ENCODE measurements at regions not wholly inside any gene's neighbourhood (a gene's known extent, or its start where the extent isn't known, plus 50 kb on each side); places are given as distances from the start of the nearest gene placed in this dataset.

DNA sequence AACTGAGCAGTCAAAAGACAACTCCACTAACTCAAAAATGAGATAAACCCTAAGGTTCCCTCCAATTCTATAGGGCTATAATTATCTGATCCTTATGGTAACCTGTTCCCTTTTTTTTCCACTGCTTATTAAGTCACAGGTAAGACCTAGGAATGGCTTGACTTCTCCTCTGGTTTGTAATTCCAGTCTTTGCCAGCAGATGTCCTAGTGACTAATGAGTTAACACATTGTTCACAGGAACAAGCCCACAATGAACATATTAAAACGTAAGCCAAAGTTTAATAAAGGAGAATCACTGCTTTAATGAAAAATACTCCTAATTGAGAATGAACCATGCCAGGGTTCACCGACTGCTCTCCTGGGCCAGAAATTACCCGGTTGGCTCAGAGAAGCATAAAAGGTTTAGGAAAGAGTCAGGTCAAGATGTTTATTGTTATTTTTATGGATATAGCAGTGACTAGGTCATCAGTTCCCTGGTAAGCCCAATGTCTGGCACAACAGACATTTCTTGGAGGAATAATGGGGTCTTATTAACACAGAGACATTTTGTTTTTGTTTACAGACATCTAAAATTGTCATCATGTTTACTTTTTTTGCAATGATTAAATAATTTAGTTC lies 120.1 kb downstream of the ELAPOR2 start:
- Histone ChIP-seq H3K9me2 (replicated peaks; ENCODE audit: insufficient read depth, low read length) (no peaks in the 10 kb centered on the region), H2AFZ (ENCODE audit: low read length) (no peak overlapping the region), H3K4me1 (ENCODE audit: low read length) (0 out of 2 replicates have a peak, but pooled peaks cover 4% of the 10 kb centered on the region), H3K79me2 (ENCODE audit: low read length) (no peaks in the 10 kb centered on the region), H3K9ac (ENCODE audit: low read length) (no peak overlapping the region), H3K27me3 (ENCODE audit: low read length) (no peaks in the 10 kb centered on the region), H3K36me3 (ENCODE audit: insufficient read depth, low read length) (no peaks in the 10 kb centered on the region), H3K9me3 (ENCODE audit: low read length) (no peaks in the 10 kb centered on the region), H4K20me1 (ENCODE audit: insufficient read depth, low read depth, low read length) (no peaks in the 10 kb centered on the region), H3K27ac (ENCODE audit: low read length) (no peak overlapping the region), H3K4me3 (ENCODE audit: low read length) (no peak overlapping the region), H3K4me2 (ENCODE audit: low read depth, low read length, poor library complexity, severe bottlenecking) (no peak overlapping the region)
- peak; percentile 89 for DNase-seq

DNA sequence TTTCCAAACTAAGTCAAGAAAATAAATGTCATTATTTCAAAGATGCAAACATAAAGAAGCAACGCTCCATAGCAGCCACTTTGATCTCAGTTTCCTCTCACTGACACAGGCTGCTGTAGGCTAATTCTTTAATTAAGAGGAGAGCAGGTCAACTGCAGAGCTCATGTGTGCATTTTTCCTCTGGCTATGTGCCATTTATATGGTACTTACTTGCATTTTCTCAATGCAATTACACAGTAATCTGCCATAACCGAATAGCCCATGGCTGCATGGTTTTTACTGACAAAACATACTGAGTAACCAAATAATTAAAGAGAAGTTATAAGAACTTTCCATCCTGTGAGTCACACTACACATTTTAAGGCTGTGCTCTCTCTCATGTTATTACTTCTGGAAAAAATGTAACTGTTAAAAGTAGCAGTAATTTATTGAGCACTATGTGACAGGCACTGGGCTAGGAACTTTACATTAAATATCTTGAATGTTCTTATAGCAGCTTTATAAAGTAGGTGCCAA lies 122.0 kb downstream of the ELAPOR2 start:
- Histone ChIP-seq H3K27me3 (ENCODE audit: low read length) (no peaks in the 10 kb centered on the region), H3K9me2 (replicated peaks; ENCODE audit: insufficient read depth, low read length) (no peaks in the 10 kb centered on the region), H4K20me1 (ENCODE audit: insufficient read depth, low read depth, low read length) (no peaks in the 10 kb centered on the region), H2AFZ (ENCODE audit: low read length) (no peak overlapping the region), H3K9me3 (ENCODE audit: low read length) (no peaks in the 10 kb centered on the region), H3K9ac (ENCODE audit: low read length) (no peak overlapping the region), H3K4me2 (ENCODE audit: low read depth, low read length, poor library complexity, severe bottlenecking) (no peak overlapping the region), H3K79me2 (ENCODE audit: low read length) (no peaks in the 10 kb centered on the region), H3K4me1 (ENCODE audit: low read length) (0 out of 2 replicates have a peak, but pooled peaks cover 4% of the 10 kb centered on the region), H3K27ac (ENCODE audit: low read length) (no peak overlapping the region), H3K4me3 (ENCODE audit: low read length) (no peak overlapping the region), H3K36me3 (ENCODE audit: insufficient read depth, low read length) (no peaks in the 10 kb centered on the region)
- DNase-seq, result no peak

DNA sequence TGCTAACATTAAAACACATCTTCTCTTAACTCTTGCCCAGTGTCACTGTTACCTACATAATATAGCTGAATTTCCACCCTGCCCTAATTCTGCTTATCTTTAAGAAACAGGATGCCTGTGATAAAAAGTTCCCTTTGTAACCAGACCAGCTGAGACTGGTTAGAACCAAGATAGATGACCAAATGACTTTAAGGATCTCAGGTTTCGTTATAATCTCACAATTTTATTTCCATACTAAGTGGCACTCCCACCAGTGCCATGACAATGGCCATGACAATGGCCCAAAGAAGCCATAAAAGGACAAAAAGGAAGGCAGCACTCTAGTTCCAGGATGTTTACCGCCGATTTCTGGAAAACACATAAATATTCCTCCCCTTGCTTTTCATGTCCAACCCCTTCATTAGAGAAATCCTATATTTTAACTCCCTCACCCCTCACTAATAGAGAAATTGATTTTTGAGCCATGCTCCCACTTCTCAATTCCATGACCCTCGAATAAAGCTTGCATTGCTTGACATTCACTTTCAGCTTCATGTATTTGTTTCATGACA lies 126.1 kb downstream of the ELAPOR2 start:
- H3K4me2 ChIP-seq (ENCODE audit: low read depth, low read length, poor library complexity, severe bottlenecking), result no peak overlapping the region
- no peaks in the 10 kb centered on the region for H3K9me3 ChIP-seq (ENCODE audit: low read length)
- no peaks in the 10 kb centered on the region for H3K36me3 ChIP-seq (ENCODE audit: insufficient read depth, low read length)
- DNase-seq, result no peak
- no peaks in the 10 kb centered on the region for H3K79me2 ChIP-seq (ENCODE audit: low read length)
- no peaks in the 10 kb centered on the region for H4K20me1 ChIP-seq (ENCODE audit: insufficient read depth, low read depth, low read length)
- H3K4me1 ChIP-seq (ENCODE audit: low read length), result peaks cover 18% of the 10 kb centered on the region
- H3K9me2 ChIP-seq (replicated peaks; ENCODE audit: insufficient read depth, low read length), result no peaks in the 10 kb centered on the region
- H3K27me3 ChIP-seq (ENCODE audit: low read length), result no peaks in the 10 kb centered on the region
- H2AFZ ChIP-seq (ENCODE audit: low read length), result no peak overlapping the region
- no peak overlapping the region for H3K4me3 ChIP-seq (ENCODE audit: low read length)
- H3K27ac ChIP-seq (ENCODE audit: low read length), result no peak overlapping the region
- no peak overlapping the region for H3K9ac ChIP-seq (ENCODE audit: low read length)

DNA sequence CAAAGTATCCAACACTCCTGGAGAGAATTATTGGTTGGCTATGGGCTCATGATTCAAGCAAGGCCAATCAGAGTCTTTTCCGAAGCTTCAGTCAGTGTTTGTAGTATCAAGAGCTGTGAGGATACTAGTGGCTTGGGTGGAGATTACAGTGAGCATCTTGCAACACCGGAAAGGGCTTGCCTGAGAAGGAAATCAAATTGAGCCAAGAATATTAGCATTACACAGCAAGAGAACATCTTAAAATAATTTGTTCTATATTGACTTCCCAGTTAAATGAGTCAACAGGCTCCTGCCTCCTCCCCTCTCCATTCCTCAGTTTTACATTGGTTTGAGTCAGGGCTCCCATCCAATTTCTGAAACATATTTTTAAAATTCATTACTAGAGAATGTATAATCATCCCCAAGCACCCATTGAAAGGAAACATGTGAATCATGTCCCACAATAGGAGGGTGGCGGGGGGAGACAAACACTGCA lies 127.4 kb downstream of the ELAPOR2 start:
- Histone ChIP-seq H3K4me1 (ENCODE audit: low read length) (peaks cover 20% of the 10 kb centered on the region), H3K4me3 (ENCODE audit: low read length) (no peak overlapping the region), H4K20me1 (ENCODE audit: insufficient read depth, low read depth, low read length) (no peaks in the 10 kb centered on the region), H3K9me2 (replicated peaks; ENCODE audit: insufficient read depth, low read length) (no peaks in the 10 kb centered on the region), H3K27me3 (ENCODE audit: low read length) (no peaks in the 10 kb centered on the region), H3K4me2 (ENCODE audit: low read depth, low read length, poor library complexity, severe bottlenecking) (no peak overlapping the region), H3K36me3 (ENCODE audit: insufficient read depth, low read length) (no peaks in the 10 kb centered on the region), H3K9ac (ENCODE audit: low read length) (no peak overlapping the region), H3K9me3 (ENCODE audit: low read length) (no peaks in the 10 kb centered on the region), H2AFZ (ENCODE audit: low read length) (no peak overlapping the region), H3K27ac (ENCODE audit: low read length) (no peak overlapping the region), H3K79me2 (ENCODE audit: low read length) (no peaks in the 10 kb centered on the region)
- DNase-seq, result no peak

DNA sequence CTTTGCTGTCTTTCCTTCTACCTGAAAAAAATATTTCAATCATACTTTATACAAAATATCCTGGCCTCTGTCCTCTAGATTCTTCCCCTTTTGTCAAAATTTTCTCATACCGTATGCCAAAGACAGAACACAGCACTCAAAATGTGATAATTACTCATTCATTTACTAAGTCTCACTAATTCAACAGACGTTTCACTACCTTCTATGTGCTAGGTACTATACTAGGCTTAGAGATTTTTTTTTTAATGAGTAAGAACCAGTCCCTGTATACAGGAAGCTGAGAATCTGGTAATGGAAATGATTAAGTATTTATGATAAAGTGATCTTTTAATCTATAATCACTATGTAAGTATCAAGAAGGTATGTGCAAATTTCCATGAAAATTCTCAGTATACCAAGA lies 128.0 kb downstream of the ELAPOR2 start:
- no peak overlapping the region for H3K9ac ChIP-seq (ENCODE audit: low read length)
- H3K27me3 ChIP-seq (ENCODE audit: low read length), result no peaks in the 10 kb centered on the region
- H4K20me1 ChIP-seq (ENCODE audit: insufficient read depth, low read depth, low read length), result no peaks in the 10 kb centered on the region
- no peaks in the 10 kb centered on the region for H3K9me3 ChIP-seq (ENCODE audit: low read length)
- H3K79me2 ChIP-seq (ENCODE audit: low read length), result no peaks in the 10 kb centered on the region
- H3K9me2 ChIP-seq (replicated peaks; ENCODE audit: insufficient read depth, low read length), result no peaks in the 10 kb centered on the region
- no peak overlapping the region for H3K4me2 ChIP-seq (ENCODE audit: low read depth, low read length, poor library complexity, severe bottlenecking)
- H2AFZ ChIP-seq (ENCODE audit: low read length), result no peak overlapping the region
- no peak overlapping the region for H3K27ac ChIP-seq (ENCODE audit: low read length)
- peaks cover 20% of the 10 kb centered on the region for H3K4me1 ChIP-seq (ENCODE audit: low read length)
- no peaks in the 10 kb centered on the region for H3K36me3 ChIP-seq (ENCODE audit: insufficient read depth, low read length)
- no peak overlapping the region for H3K4me3 ChIP-seq (ENCODE audit: low read length)
- DNase-seq, result no peak

DNA sequence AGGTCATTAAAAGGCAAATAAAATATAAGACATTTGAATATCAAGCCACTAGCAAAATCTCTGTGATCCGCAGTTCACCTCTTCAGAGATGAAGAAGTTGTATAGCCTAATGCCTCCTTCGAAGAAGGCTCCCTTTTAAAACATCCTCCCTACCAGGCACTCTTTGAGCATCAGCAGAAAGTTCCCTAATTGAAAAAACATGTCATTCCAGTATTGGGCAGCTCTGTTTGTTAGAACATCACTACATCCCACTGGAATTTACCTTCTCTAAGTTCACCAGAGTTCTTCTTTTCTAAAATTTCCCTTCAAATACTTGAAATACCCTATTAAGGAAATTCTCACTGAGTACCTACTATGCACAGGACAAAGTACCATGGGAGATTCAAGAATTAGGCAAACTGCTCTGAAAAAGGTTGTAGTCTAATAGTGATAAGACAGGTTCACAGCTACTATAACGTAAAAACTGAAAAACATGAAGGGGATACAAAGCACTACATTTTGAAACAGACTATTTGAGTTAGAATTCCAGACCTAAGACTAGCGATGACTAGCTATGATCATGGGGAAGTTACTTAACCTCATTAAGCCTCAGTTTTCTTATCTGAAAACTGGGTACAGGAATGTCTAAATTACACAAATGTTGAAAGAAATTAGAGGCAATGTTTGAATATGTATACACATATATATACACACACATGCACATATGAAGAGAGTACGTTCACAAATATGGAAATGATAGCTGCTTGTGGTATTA lies 128.7 kb downstream of the ELAPOR2 start:
- Histone ChIP-seq H3K36me3 (ENCODE audit: insufficient read depth, low read length) (no peaks in the 10 kb centered on the region), H3K4me3 (ENCODE audit: low read length) (no peak overlapping the region), H4K20me1 (ENCODE audit: insufficient read depth, low read depth, low read length) (no peaks in the 10 kb centered on the region), H3K27ac (ENCODE audit: low read length) (no peak overlapping the region), H3K9me2 (replicated peaks; ENCODE audit: insufficient read depth, low read length) (no peaks in the 10 kb centered on the region), H2AFZ (ENCODE audit: low read length) (no peak overlapping the region), H3K9me3 (ENCODE audit: low read length) (no peaks in the 10 kb centered on the region), H3K9ac (ENCODE audit: low read length) (no peak overlapping the region), H3K4me2 (ENCODE audit: low read depth, low read length, poor library complexity, severe bottlenecking) (no peak overlapping the region), H3K4me1 (ENCODE audit: low read length) (peaks cover 20% of the 10 kb centered on the region), H3K79me2 (ENCODE audit: low read length) (no peaks in the 10 kb centered on the region), H3K27me3 (ENCODE audit: low read length) (no peaks in the 10 kb centered on the region)
- DNase-seq, result no peak

DNA sequence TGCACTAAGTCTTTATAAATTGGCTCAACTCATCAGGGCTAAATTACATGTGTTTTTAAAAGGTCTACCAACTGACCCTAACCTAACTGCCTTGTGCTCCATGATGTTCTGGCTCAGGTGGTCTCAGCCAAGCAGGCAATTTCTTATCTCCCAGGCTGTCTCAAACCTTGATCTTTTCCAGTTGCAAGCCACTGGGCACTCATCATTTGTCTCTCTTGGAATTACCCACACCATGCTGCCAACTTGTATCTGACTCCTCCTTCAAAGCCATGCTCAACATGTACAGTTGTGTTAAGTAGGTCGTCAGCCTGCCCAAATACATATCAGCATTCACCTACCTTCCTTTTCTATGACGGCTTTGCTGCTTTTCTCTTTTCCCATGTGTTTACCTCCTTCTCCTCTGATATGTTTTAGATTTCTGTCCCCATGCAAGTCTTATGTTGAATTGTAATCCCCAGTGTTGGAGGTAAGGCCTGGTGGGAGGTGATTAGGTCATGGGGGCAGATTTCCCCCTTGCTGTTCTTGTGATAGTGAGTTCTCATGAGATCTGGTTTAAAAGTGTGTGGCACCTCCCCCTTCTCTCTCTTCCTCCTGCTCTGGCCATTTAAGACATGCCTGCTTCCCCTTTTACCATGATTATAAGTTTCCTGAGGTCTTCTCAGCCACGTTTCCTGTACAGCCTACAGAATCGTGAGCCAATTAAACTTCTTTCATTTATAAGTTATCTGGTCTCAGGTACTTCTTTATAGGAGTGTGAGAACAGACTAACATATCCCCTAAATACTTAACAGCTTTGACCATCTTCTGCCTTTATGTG lies 130.0 kb downstream of the ELAPOR2 start:
- Histone ChIP-seq H2AFZ (ENCODE audit: low read length) (no peak overlapping the region), H3K9me3 (ENCODE audit: low read length) (no peaks in the 10 kb centered on the region), H3K9me2 (replicated peaks; ENCODE audit: insufficient read depth, low read length) (no peaks in the 10 kb centered on the region), H3K4me3 (ENCODE audit: low read length) (no peak overlapping the region), H3K36me3 (ENCODE audit: insufficient read depth, low read length) (no peaks in the 10 kb centered on the region), H3K9ac (ENCODE audit: low read length) (no peak overlapping the region), H3K4me2 (ENCODE audit: low read depth, low read length, poor library complexity, severe bottlenecking) (no peak overlapping the region), H3K27ac (ENCODE audit: low read length) (no peak overlapping the region), H4K20me1 (ENCODE audit: insufficient read depth, low read depth, low read length) (no peaks in the 10 kb centered on the region), H3K27me3 (ENCODE audit: low read length) (no peaks in the 10 kb centered on the region), H3K79me2 (ENCODE audit: low read length) (no peaks in the 10 kb centered on the region), H3K4me1 (ENCODE audit: low read length) (peaks cover 28% of the 10 kb centered on the region)
- DNase-seq, result peak; percentile 54

DNA sequence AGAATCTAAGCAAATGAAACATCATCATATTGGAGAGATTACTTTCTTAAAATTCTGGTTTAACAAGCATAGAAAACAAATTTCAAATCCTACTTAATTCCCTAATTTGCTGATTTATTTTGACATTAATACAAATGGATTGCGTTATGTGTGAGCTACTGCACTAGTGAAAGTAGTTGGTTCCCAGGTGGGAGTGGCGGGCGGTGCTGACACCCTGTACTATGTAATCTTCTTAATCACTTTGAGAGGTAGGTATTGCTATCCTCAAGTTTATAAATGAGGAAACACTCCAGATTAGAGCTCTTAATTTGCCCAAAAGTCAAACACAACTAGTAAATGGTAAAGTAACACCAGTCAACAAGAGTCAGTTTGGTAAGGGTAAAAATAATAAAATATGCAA lies 131.1 kb downstream of the ELAPOR2 start:
- H3K36me3 ChIP-seq (ENCODE audit: insufficient read depth, low read length), result no peaks in the 10 kb centered on the region
- H4K20me1 ChIP-seq (ENCODE audit: insufficient read depth, low read depth, low read length), result no peaks in the 10 kb centered on the region
- H3K9me2 ChIP-seq (replicated peaks; ENCODE audit: insufficient read depth, low read length), result no peaks in the 10 kb centered on the region
- DNase-seq, result no peak
- H3K79me2 ChIP-seq (ENCODE audit: low read length), result no peaks in the 10 kb centered on the region
- H3K4me3 ChIP-seq (ENCODE audit: low read length), result no peak overlapping the region
- no peak overlapping the region for H3K9ac ChIP-seq (ENCODE audit: low read length)
- no peak overlapping the region for H3K4me2 ChIP-seq (ENCODE audit: low read depth, low read length, poor library complexity, severe bottlenecking)
- H3K4me1 ChIP-seq (ENCODE audit: low read length), result peaks cover 32% of the 10 kb centered on the region
- H3K27me3 ChIP-seq (ENCODE audit: low read length), result no peaks in the 10 kb centered on the region
- no peaks in the 10 kb centered on the region for H3K9me3 ChIP-seq (ENCODE audit: low read length)
- no peak overlapping the region for H2AFZ ChIP-seq (ENCODE audit: low read length)
- no peak overlapping the region for H3K27ac ChIP-seq (ENCODE audit: low read length)
